Esophagus squamous epithelium (tissue), 4 donors: ENCODE measurements at regions not wholly inside any gene's neighbourhood (a gene's known extent, or its start where the extent isn't known, plus 50 kb on each side); places are given as distances from the start of the nearest gene placed in this dataset.

Experiments used
- CTCF ChIP-seq, 6 experiments: fragments of 450-650 bp in 4 of 6; fragments of 200-600 bp in 2 of 6; sonication (generic) in 2 of 6; IDR thresholded peaks; one replicate each; pipeline ENCODE4 v1.5.1; 2016 to 2019; ENCODE audit warnings: antibody characterized with exemption in 6 of 6, mild to moderate bottlenecking in 4 of 6, moderate library complexity in 4 of 6
- POLR2A ChIP-seq, 4 donors: fragments of 450-650 bp; IDR thresholded peaks; one replicate each; pipeline ENCODE4 v1.6.1; 2017; ENCODE audit warnings: antibody characterized with exemption in 4 of 4, mild to moderate bottlenecking in 4 of 4, moderate library complexity in 3 of 4

- no peak for TF ChIP-seq CTCF (IDR thresholded peaks at IDR 0.05)
- TF ChIP-seq POLR2A (IDR thresholded peaks at IDR 0.05) = no peak
These were observed 382.1 kb downstream of the TLE4 start for GRCh38 chr9:79953908-79954307.
